AG04449 (cell line): ENCODE measurements at regions not wholly inside any gene's neighbourhood (a gene's known extent, or its start where the extent isn't known, plus 50 kb on each side); places are given as distances from the start of the nearest gene placed in this dataset.

Experiments used
- CTCF ChIA-PET: fragments of 350-600 bp; formaldehyde crosslinking; extraction: SDS; loops from one replicate; lab custom pipeline; 2021; ENCODE audit warnings: antibody characterized with exemption; lab: Yijun Ruan, JAX
- POLR2A ChIA-PET: fragments of 400-600, 350-600 bp; formaldehyde crosslinking; extraction: SDS; loops from one replicate; lab custom pipeline; 2020; ENCODE audit warnings: antibody characterized with exemption, inconsistent platforms; lab: Yijun Ruan, JAX
- DNase-seq: peaks from one replicate; pipeline ENCODE4 v3.0.0-alpha.2; 2010; ENCODE audit warnings: low read depth, low spot score
- H3K4me3 ChIP-seq: 2 replicates; pipeline ENCODE4 v1.5.1; 2011; ENCODE audit warnings: low read depth, mild to moderate bottlenecking, control low read depth, low read length
- CTCF ChIP-seq: IDR thresholded peaks from one replicate; pipeline ENCODE4 v1.5.1; 2011; ENCODE audit warnings: mild to moderate bottlenecking, moderate library complexity, low read length, control low read depth, inconsistent platforms; ENCODE audit not compliant: insufficient read depth; ENCODE audit errors: missing control alignments

- no peak overlapping the region for H3K4me3 ChIP-seq
- DNase-seq, result no peak
- CTCF ChIA-PET, result no interaction called here
- TF ChIP-seq CTCF, result no peak
- POLR2A ChIA-PET, result no interaction called here
These were observed 573.6 kb downstream of the MMUT start for GRCh38 chr6:48889429-48889828.

DNA sequence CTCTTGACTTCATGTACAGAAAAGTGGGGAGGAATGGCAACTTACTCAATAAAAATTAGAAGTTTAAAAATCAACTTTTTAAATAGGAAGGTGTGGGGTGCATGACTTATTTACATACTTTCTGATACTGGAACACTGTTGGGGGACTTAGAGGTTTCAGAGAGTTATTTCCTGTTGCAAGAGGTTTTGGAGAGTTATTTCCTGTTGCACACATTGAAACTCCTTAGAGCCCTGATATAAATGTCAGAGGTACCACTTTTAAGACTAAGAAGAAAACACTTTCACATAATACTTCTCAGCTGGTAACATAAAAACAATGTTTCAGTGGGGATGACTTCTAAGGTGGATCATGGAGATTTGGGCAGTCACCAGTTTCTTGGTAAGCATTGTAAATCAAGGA lies 579.9 kb downstream of the MMUT start:
- ChIA-PET POLR2A (no interaction called here), CTCF (no interaction called here)
- no peak for DNase-seq
- TF ChIP-seq CTCF, result no peak
- H3K4me3 ChIP-seq, result no peak overlapping the region

DNA sequence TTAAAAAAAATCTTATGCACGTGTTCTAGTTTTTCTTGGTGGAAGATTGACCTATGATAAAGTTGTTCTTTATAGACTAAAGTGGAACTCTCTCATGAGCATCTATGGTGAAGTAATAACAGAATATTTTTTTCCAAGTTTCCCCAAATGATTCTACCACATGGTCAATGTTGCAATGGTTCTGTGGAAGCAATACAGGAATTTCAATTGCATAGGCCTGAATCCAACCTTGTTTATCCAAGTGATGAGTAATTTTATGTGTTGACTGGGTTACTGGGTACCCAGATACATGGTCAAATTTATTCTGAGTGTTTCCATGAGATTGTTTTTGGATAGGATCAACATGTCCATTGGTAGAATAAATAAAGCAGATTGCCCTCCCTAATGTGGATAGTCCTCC lies 581.5 kb downstream of the MMUT start:
- H3K4me3 ChIP-seq, result no peak overlapping the region
- ChIA-PET POLR2A (no interaction called here), CTCF (no interaction called here)
- no peak for DNase-seq
- TF ChIP-seq CTCF, result no peak

DNA sequence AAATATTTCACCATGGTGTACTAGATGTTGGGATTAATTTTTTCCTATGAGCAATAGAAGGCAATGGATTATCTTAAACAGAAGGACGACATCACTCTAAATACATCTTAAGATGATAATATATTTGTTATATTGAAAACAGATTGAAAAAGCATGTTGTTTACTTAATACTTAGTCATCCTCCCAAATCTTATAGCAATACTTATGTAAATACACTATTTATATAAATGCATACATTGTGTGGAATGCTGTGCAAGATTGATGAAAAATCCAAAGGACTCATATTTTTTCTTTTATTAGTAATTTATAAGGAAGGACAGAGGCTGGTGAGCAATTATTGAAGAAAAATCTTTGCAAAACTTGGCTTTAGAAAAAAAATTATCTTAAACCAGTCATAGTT lies 593.5 kb downstream of the MMUT start:
- no peak for TF ChIP-seq CTCF

DNA sequence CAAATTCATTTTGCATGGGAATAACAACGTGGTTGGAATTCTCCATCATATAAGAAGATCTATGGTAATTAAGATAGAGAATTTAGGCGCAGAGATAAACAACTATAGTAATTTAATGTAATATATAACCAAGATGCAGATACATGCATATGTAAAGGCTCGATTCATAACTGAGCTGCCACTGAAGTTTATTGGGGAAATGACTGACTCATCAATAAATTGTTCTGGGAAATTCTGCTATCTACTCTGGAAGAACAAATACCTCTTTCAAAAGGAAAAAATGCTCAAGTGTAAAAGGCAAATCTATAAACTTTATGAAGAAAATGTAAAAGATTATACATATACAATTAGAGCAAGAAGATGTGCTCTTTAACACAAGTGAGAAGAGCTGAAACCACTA lies 596.4 kb downstream of the MMUT start:
- POLR2A ChIA-PET, result no interaction called here
- DNase-seq, result no peak
- H3K4me3 ChIP-seq, result no peak overlapping the region
- CTCF ChIA-PET, result no interaction called here
- TF ChIP-seq CTCF, result no peak

More for the DNA sequence above, 593.5 kb downstream of the MMUT start:
- CTCF ChIA-PET, result no interaction called here
- POLR2A ChIA-PET, result no interaction called here
- no peak overlapping the region for H3K4me3 ChIP-seq
- DNase-seq, result no peak

GRCh38 chr6:48860175-48860574 lies 602.9 kb downstream of the MMUT start:
- TF ChIP-seq CTCF, result no peak
- no peak for DNase-seq
- H3K4me3 ChIP-seq, result no peak overlapping the region
- ChIA-PET CTCF (no interaction called here), POLR2A (no interaction called here)
